AG09309 (cell line): ENCODE measurements at regions not wholly inside any gene's neighbourhood (a gene's known extent, or its start where the extent isn't known, plus 50 kb on each side); places are given as distances from the start of the nearest gene placed in this dataset.

ENCODE experiments used
- DNase-seq: peaks from one replicate; pipeline ENCODE4 v3.0.0-alpha.2; 2010; ENCODE audit warnings: low read depth
- H3K4me3 ChIP-seq: 2 replicates; pipeline ENCODE4 v1.5.1; 2011; ENCODE audit warnings: mild to moderate bottlenecking, low read depth, low read length, moderate library complexity; ENCODE audit not compliant: control insufficient read depth
- TF ChIP-seq, protein P1 (sequence below): IDR thresholded peaks from 2 replicates; pipeline ENCODE4 v1.5.1; 2011; ENCODE audit warnings: mild to moderate bottlenecking, low read depth, low read length, inconsistent platforms; ENCODE audit not compliant: insufficient read depth, control insufficient read depth; ENCODE audit errors: missing control alignments

DNA sequence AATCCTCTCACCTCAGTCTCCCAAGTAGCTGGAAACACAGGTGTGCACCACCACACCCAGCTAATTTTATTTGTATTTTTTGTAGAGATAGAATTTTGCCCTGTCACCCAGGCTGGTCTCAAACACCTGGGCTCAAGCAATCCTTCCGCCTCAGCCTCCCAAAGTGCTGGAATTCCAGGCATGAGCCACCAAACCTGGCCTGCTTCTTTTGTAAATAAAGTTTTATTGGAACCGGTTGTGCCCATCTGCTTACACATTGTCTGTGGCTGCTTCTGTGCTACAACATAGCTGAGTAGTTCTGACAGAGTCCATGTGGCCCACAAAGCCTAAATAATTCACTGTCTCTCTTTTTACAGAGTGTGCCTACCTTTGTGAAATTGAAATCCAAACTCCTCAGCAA is 109.7 kb upstream of the NRSN1 start:
- H3K4me3 ChIP-seq = no peak overlapping the region
- DNase-seq = no peak
- TF ChIP-seq, protein P1, sequence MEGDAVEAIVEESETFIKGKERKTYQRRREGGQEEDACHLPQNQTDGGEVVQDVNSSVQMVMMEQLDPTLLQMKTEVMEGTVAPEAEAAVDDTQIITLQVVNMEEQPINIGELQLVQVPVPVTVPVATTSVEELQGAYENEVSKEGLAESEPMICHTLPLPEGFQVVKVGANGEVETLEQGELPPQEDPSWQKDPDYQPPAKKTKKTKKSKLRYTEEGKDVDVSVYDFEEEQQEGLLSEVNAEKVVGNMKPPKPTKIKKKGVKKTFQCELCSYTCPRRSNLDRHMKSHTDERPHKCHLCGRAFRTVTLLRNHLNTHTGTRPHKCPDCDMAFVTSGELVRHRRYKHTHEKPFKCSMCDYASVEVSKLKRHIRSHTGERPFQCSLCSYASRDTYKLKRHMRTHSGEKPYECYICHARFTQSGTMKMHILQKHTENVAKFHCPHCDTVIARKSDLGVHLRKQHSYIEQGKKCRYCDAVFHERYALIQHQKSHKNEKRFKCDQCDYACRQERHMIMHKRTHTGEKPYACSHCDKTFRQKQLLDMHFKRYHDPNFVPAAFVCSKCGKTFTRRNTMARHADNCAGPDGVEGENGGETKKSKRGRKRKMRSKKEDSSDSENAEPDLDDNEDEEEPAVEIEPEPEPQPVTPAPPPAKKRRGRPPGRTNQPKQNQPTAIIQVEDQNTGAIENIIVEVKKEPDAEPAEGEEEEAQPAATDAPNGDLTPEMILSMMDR = no peak

DNA sequence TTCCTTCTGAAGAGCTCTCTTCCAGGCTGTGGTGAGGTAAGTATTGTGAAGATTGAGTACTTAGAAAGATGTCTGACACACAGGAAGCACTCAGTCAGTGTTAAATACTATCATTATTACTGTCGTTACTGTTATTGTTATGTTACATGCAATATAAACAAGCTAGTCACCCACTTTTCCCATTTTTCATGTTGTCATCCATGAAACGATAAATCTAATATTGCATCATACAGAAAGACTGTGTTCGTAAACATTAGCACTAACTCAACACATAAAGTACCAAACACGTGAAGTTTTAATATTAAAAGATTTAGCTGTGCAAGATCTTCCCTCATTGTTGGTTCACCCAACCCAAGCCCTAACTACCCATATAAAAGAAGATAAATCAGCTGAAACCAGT is 109.2 kb upstream of the NRSN1 start:
- TF ChIP-seq, protein P1 = no peak
- DNase-seq = no peak
- H3K4me3 ChIP-seq = no peak overlapping the region

DNA sequence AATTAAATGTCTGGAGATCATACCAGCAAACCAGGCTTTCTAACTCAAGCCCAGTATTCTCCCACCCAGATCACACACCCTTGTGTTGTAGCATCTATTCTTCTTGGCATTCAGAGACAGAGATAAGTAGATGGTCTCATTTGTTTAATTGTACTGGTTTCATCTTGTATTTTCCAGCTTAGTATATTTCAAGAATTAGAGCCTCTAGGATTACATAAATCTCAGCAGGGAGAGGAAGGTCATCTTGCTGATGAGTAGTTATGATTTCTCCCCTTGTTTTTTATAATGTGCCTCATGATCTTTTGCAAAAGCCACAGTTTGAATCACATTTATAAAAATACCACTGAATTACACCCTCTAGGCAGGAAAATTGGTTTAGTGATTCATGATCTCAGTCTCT is 106.6 kb upstream of the NRSN1 start:
- H3K4me3 ChIP-seq = no peak overlapping the region
- TF ChIP-seq, protein P1 = no peak
- no peak for DNase-seq

DNA sequence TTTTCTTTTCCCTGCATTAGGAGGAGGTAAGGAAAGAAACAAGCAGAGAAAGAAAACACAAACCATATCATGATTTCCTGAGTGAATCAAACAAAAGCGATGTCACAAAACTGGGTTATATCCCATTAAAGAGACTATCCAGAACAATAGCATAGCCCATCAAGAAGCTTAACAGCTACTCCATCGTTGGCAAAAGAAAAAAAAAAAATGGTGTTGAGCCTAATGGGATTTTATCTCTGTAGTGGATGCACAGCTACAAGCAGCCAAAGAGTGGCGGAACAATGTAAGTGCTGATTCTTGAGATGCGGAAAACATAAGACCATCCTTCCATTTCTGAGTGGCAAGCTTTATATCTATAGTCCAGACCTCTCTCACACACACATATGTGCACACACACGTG is 106.2 kb upstream of the NRSN1 start:
- no peak overlapping the region for H3K4me3 ChIP-seq
- TF ChIP-seq, protein P1 = no peak
- no peak for DNase-seq

DNA sequence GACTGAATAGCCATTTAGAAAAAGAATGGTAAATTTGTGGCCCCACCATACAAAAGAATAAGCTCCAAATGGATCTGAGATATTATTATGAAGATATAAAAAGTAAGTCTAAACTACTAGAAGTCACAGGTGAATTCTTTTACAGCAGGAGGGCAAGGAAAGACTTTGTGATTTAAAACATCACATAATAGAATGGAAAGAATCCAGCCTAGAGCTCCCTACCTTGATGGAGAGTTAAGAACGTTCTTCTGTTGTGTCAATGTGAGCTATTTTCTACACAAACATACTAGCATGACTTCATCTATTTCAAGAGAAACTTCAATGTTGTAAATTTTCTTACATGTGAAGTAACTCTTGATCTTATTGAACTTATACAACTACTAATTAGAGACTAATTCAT is 100.0 kb upstream of the NRSN1 start:
- TF ChIP-seq, protein P1 = no peak
- H3K4me3 ChIP-seq = no peak overlapping the region
- no peak for DNase-seq

DNA sequence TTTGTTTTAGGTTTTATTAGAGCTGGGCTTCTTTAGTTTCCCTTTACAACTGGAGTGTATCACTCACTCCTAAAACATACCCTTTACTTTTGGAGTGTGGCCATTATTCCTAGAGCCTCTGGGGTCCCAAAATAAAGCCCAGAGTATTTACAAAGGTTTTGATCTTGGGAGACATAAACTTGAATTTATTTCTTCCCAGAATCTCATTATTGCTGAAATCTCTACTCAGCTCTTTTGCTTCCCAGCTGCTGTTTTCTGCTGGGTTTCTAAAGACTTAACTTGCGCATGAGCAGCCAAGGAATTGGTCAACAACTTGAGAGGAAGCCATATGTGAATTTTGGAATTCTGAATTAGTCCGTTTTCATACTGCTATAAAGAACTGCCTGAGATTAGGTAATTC is 94.5 kb upstream of the NRSN1 start:
- TF ChIP-seq, protein P1 = no peak
- DNase-seq = no peak
- no peak overlapping the region for H3K4me3 ChIP-seq

DNA sequence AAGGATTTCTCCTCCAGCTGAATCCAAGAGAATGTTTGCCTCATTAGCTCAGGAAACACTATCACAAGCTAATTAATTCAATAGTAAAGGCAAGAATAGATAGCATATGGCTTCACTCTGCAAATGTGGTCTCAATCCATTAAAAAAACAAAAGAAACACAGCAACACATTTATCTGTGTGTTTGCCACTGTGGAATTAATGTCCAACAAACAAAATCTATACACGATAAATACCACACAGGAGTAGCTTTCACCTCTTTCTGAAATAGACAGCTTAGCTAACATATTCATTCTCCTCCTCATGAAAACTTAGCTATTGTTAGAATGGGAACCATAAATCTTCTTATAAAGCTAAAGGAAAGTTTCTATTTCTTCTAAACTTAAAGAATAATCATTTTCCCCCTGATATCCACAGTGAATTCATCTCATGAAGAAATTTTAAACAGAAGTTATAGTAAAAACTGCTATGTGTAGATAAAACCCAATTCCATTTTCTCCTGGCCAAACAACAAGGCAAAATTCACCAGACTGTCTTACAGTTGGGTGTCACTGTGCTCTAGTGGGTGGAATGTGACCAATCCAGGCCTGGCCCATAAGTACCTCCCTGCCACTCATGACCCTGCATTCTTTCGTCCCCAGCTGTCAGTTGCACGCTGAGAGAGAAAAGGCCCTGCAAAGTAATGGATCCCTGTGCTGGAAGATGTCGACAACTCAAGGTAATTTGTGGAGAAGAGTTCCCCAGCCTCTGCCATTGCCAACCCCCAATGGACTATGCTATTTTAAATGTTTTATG is 92.9 kb upstream of the NRSN1 start:
- TF ChIP-seq, protein P1 = no peak
- no peak overlapping the region for H3K4me3 ChIP-seq
- DNase-seq = no peak
